PC-3 (cell line): ENCODE measurements at regions not wholly inside any gene's neighbourhood (a gene's known extent, or its start where the extent isn't known, plus 50 kb on each side); places are given as distances from the start of the nearest gene placed in this dataset.

Source experiments
- ATAC-seq: fragments of 200-7000 bp; cut with Tn5 transposase; 2 replicates; pipeline ENCODE4 v1.9.1; 2020; ENCODE audit warnings: mild to moderate bottlenecking, moderate library complexity
- BruUV-seq: library from RNA; stranded (reverse); fragments of 400-500 nt; replicated peaks from 2 replicates; lab custom pipeline; 2021; lab: Mats Ljungman, UMichigan
- CTCF ChIA-PET: fragments of 300-600 bp; sonication (Branson Sonifier 250); formaldehyde crosslinking; loops from one replicate; lab custom pipeline; 2022; ENCODE audit warnings: antibody characterized with exemption; lab: Charles Lee
- POLR2A ChIA-PET: fragments of 300-600 bp; sonication (Branson Sonifier 250); formaldehyde crosslinking; loops from one replicate; lab custom pipeline; 2022; ENCODE audit warnings: antibody characterized with exemption; ENCODE audit not compliant: unreplicated experiment; lab: Charles Lee
- DNase-seq: peaks from one replicate; pipeline ENCODE4 v3.0.0-alpha.2; 2015
- H2AFZ ChIP-seq: fragments of 300-600 bp; sonication (generic); 2 replicates; pipeline ENCODE4 v1.6.0; 2016; ENCODE audit warnings: antibody characterized with exemption, low read length
- H3F3A ChIP-seq: fragments of 300-600 bp; sonication (generic); one replicate; pipeline ENCODE4 v1.6.0; 2017; ENCODE audit warnings: antibody characterized with exemption, low read length, control low read depth, mild to moderate bottlenecking; ENCODE audit not compliant: unreplicated experiment
- H3K27ac ChIP-seq: fragments of 300-600 bp; sonication (generic); 2 replicates; pipeline ENCODE4 v1.5.1; 2016; ENCODE audit warnings: mild to moderate bottlenecking, low read length
- H3K27me3 ChIP-seq: fragments of 300-600 bp; sonication (generic); 2 replicates; pipeline ENCODE4 v1.6.1; 2016; ENCODE audit warnings: low read length, mixed read lengths
- H3K36me3 ChIP-seq: fragments of 300-600 bp; sonication (generic); 2 replicates; pipeline ENCODE4 v1.6.1; 2016; ENCODE audit warnings: low read depth, mixed run types, low read length, mixed read lengths
- H3K4me1 ChIP-seq: fragments of 300-600 bp; sonication (generic); 2 replicates; pipeline ENCODE4 v1.5.1; 2016; ENCODE audit warnings: low read length; ENCODE audit not compliant: insufficient read depth
- H3K4me2 ChIP-seq: fragments of 300-600 bp; sonication (generic); 2 replicates; pipeline ENCODE4 v1.6.0; 2016; ENCODE audit warnings: low read length
- H3K4me3 ChIP-seq: fragments of 300-600 bp; sonication (generic); 2 replicates; pipeline ENCODE4 v1.5.1; 2016; ENCODE audit warnings: mild to moderate bottlenecking, low read length, mixed read lengths
- H3K79me2 ChIP-seq: fragments of 300-600 bp; sonication (generic); 2 replicates; pipeline ENCODE4 v1.6.1; 2017; ENCODE audit warnings: low read length, mixed read lengths
- H3K9ac ChIP-seq: fragments of 300-600 bp; sonication (generic); 2 replicates; pipeline ENCODE4 v1.6.0; 2016; ENCODE audit warnings: mild to moderate bottlenecking, low read length
- H3K9me2 ChIP-seq: fragments of 300-600 bp; sonication (generic); replicated peaks from 2 replicates; pipeline ENCODE4 v1.6.1; 2016; ENCODE audit warnings: mixed run types, low read length, mixed read lengths
- H3K9me3 ChIP-seq: fragments of 300-600 bp; sonication (generic); 2 replicates; pipeline ENCODE4 v1.6.1; 2016; ENCODE audit warnings: low read length, mixed read lengths
- H4K20me1 ChIP-seq: fragments of 300-600 bp; sonication (generic); 2 replicates; pipeline ENCODE4 v1.6.1; 2016; ENCODE audit warnings: low read length, mixed read lengths
- CTCF ChIP-seq: fragments of 300-600 bp; sonication (generic); conservative IDR thresholded peaks from 2 replicates; pipeline ENCODE4 v1.5.1; 2017; ENCODE audit warnings: antibody characterized with exemption, low read depth, mild to moderate bottlenecking, low read length
- EZH2 ChIP-seq: fragments of 300-600 bp; sonication (generic); IDR thresholded peaks from one replicate; pipeline ENCODE4 v1.6.1; 2017; ENCODE audit warnings: antibody characterized with exemption, mild to moderate bottlenecking, low read length; ENCODE audit not compliant: unreplicated experiment
- EZH2phosphoT487 ChIP-seq: fragments of 300-600 bp; sonication (generic); IDR thresholded peaks from 2 replicates; pipeline ENCODE4 v1.6.1; 2018; ENCODE audit warnings: mild to moderate bottlenecking, antibody characterized with exemption, low read length, borderline replicate concordance
- intact Hi-C: fragments of 100-400 bp; cut with micrococcal nuclease; formaldehyde crosslinking; loops from 2 replicates; pipeline ENCODE4 v1.9.0; 2023

- intact Hi-C loops = loop anchor here (2.0 to 10.0 kb wide), 2 partner anchors 80 to 158 kb away; no protein-coding TSS in a partner anchor
- ATAC-seq (peak; percentile 64; the same call in 1 of the 2 replicates), DNase-seq (peak; percentile 43)
- ChIA-PET POLR2A (no interaction called here), CTCF (no interaction called here)
- H3K36me3 ChIP-seq = no peaks in the 10 kb centered on the region; the same call in 1 of the 2 replicates
- H4K20me1 ChIP-seq = no peaks in the 10 kb centered on the region
- no peak overlapping the region for H3K9ac ChIP-seq
- no peaks in the 10 kb centered on the region for H3F3A ChIP-seq
- H3K27ac ChIP-seq = no peak overlapping the region
- no peak overlapping the region for H3K4me2 ChIP-seq
- peaks cover 26% of the 10 kb centered on the region for H3K27me3 ChIP-seq
- H3K9me2 ChIP-seq = no peaks in the 10 kb centered on the region
- TF ChIP-seq EZH2 = no peak
- no peak for TF ChIP-seq EZH2phosphoT487
- TF ChIP-seq CTCF = peak; percentile 60
- no peaks in the 10 kb centered on the region for H3K9me3 ChIP-seq
- H3K79me2 ChIP-seq = no peaks in the 10 kb centered on the region
- H2AFZ ChIP-seq = no peak overlapping the region
- H3K4me1 ChIP-seq = no peaks in the 10 kb centered on the region
- no peak overlapping the region for H3K4me3 ChIP-seq
- no TSS peak for BruUV-seq
These were observed 65.8 kb downstream of the MTX3 start for GRCh38 chr5:79924936-79925893.

- DNase-seq (no peak), ATAC-seq (no peak)
- Histone ChIP-seq H3K9ac (no peak overlapping the region), H3K79me2 (no peaks in the 10 kb centered on the region), H3K9me2 (no peaks in the 10 kb centered on the region), H2AFZ (no peak overlapping the region), H4K20me1 (no peaks in the 10 kb centered on the region), H3K4me1 (no peaks in the 10 kb centered on the region), H3F3A (no peaks in the 10 kb centered on the region), H3K27ac (no peak overlapping the region), H3K36me3 (no peaks in the 10 kb centered on the region; the same call in 1 of the 2 replicates), H3K27me3 (peaks cover 24% of the 10 kb centered on the region), H3K4me2 (no peak overlapping the region), H3K4me3 (no peak overlapping the region), H3K9me3 (no peaks in the 10 kb centered on the region)
- intact Hi-C loops = loop anchor here (10.0 kb wide), 1 partner anchor 81 kb away; no protein-coding TSS in a partner anchor
- TF ChIP-seq CTCF (no peak), EZH2phosphoT487 (no peak), EZH2 (no peak)
- ChIA-PET CTCF (interaction anchor here (1.6 kb wide), 1 partner anchor 160 kb away, joined by 4 read pairs; no protein-coding TSS in a partner anchor), POLR2A (no interaction called here)
- no TSS peak for BruUV-seq
These were observed 67.6 kb downstream of the MTX3 start for GRCh38 chr5:79923431-79923830.
